Heart left ventricle (tissue), 13 donors: ENCODE measurements at regions not wholly inside any gene's neighbourhood (a gene's known extent, or its start where the extent isn't known, plus 50 kb on each side); places are given as distances from the start of the nearest gene placed in this dataset.

Experiments
- POLR2A ChIP-seq, 2 donors: fragments of 450-650 bp; IDR thresholded peaks; one replicate each; pipeline ENCODE4 v1.6.1; 2017; ENCODE audit warnings: antibody characterized with exemption in 2 of 2, mild to moderate bottlenecking in 2 of 2, moderate library complexity in 2 of 2
- TF ChIP-seq, protein P1 (sequence below), 12 donors: fragments of 200-600 bp; sonication (generic) in 4 of 12; IDR thresholded peaks; one replicate each; pipeline versions ENCODE4 v1.5.0 to v1.8.0; 2018 to 2022; ENCODE audit warnings: antibody characterized with exemption in 12 of 12, mild to moderate bottlenecking in 5 of 12
- donor health status: ischemic (EF 13 %, LVEDD 7.1; RV severe dilation, severe dysfunction).
- donor health status: DM: no; HTN: yes; CAD: no.
- donor health status: DM: no; HTN: no; CAD: no.
- donor health status: ischemic (EF 25% LVEDD 6.9; RV normal size, moderate dysfunction).
- donor health status: ischemic (EF 25% LVEDD 5.7; RV mildly dilated, moderate dysfunction).
- donor health status: ischemic (EF 35%, LVEDD 5.7; RV mildly dilated, moderate dysfunction).
- donor health status: nonischemic (EF 11% LVEDD 7.7; RV severe dilation, severe dysfunction).
- donor health status: DM: yes; HTN: yes; CAD: no.
- donor health status: PGD.
- donor health status: ischemic (EF 29% LVEDD 5.4; RV normal size, mild dysfunction).
- donor health status: nonischemic (EF 23%, LVEDD 6.1; RV moderate dilation, normal function).

DNA sequence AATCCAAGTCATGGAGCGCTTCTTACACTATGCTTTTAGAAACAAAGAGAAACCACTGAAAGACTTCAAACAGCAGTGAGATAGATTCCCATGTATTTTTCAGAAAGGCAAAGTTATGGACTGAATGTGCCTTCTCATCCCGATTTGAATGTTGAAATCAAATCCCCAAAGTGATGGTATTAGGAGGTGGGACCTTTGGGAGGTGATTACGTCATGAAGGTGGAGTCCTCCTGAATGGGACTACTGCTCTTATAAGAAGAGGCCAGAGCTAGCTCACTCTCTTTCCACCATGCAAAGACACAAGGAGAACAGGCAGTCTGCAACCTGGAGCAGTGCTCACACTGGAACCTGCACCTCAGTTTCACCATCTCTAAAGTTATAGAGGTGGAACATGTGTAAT is 1279.8 kb downstream of the GATA3 start:
- TF ChIP-seq POLR2A (IDR thresholded peaks at IDR 0.05), result no peak
- TF ChIP-seq, protein P1, sequence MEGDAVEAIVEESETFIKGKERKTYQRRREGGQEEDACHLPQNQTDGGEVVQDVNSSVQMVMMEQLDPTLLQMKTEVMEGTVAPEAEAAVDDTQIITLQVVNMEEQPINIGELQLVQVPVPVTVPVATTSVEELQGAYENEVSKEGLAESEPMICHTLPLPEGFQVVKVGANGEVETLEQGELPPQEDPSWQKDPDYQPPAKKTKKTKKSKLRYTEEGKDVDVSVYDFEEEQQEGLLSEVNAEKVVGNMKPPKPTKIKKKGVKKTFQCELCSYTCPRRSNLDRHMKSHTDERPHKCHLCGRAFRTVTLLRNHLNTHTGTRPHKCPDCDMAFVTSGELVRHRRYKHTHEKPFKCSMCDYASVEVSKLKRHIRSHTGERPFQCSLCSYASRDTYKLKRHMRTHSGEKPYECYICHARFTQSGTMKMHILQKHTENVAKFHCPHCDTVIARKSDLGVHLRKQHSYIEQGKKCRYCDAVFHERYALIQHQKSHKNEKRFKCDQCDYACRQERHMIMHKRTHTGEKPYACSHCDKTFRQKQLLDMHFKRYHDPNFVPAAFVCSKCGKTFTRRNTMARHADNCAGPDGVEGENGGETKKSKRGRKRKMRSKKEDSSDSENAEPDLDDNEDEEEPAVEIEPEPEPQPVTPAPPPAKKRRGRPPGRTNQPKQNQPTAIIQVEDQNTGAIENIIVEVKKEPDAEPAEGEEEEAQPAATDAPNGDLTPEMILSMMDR (IDR thresholded peaks at IDR 0.05), result no peak
